Keratinocyte (primary cell): ENCODE measurements at regions not wholly inside any gene's neighbourhood (a gene's known extent, or its start where the extent isn't known, plus 50 kb on each side); places are given as distances from the start of the nearest gene placed in this dataset.

ENCODE experiments used
- DNase-seq: peaks from one replicate; pipeline ENCODE4 v3.0.0-alpha.2; 2011; ENCODE audit warnings: low read depth, missing footprints, low spot score
- FAIRE-seq: peaks from 2 replicates; lab custom pipeline; 2011; peaks lifted over from hg19 to GRCh38; lab: Jason Lieb, UNC
- H2AFZ ChIP-seq: 2 replicates; pipeline ENCODE4 v1.6.0; 2012; ENCODE audit warnings: low read length, control low read depth, inconsistent platforms; ENCODE audit not compliant: control insufficient read depth
- H3K27ac ChIP-seq: 2 replicates; pipeline ENCODE4 v1.5.1; 2011; ENCODE audit warnings: low read length; ENCODE audit not compliant: control insufficient read depth, insufficient read depth
- H3K27me3 ChIP-seq: 3 replicates; pipeline ENCODE4 v1.6.0; 2011; ENCODE audit warnings: low read length; ENCODE audit not compliant: control insufficient read depth, insufficient read depth; ENCODE audit errors: extremely low read depth
- H3K36me3 ChIP-seq, 2 experiments: 2 replicates in 1 of 2; 3 replicates in 1 of 2; pipeline ENCODE4 v1.5.1; 2011; ENCODE audit warnings: low read length in 2 of 2, mild to moderate bottlenecking in 1 of 2; ENCODE audit not compliant: control insufficient read depth in 2 of 2, insufficient read depth in 2 of 2; ENCODE audit errors: extremely low read depth in 1 of 2
- H3K4me1 ChIP-seq: 3 replicates; pipeline ENCODE4 v1.5.1; 2011; ENCODE audit warnings: low read length; ENCODE audit not compliant: control insufficient read depth, insufficient read depth; ENCODE audit errors: extremely low read depth
- H3K4me2 ChIP-seq: 3 replicates; pipeline ENCODE4 v1.6.0; 2011; ENCODE audit warnings: low read depth, low read length; ENCODE audit not compliant: control insufficient read depth, insufficient read depth; ENCODE audit errors: extremely low read depth
- H3K4me3 ChIP-seq, 3 experiments: fragments of 200-600 bp in 1 of 3; sonication (generic) in 1 of 3; 2 replicates in 2 of 3; 3 replicates in 1 of 3; pipeline ENCODE4 v1.5.1; 2011 to 2016; ENCODE audit warnings: low read length in 3 of 3, mild to moderate bottlenecking in 3 of 3, control low read depth in 2 of 3, inconsistent platforms in 1 of 3, low read depth in 1 of 3, mixed read lengths in 1 of 3, mixed run types in 1 of 3, moderate library complexity in 1 of 3; ENCODE audit not compliant: control insufficient read depth in 2 of 3, insufficient read depth in 2 of 3; ENCODE audit errors: extremely low read depth in 1 of 3
- H3K79me2 ChIP-seq: 2 replicates; pipeline ENCODE4 v1.6.0; 2012; ENCODE audit warnings: low read length; ENCODE audit not compliant: control insufficient read depth, insufficient read depth
- H3K9ac ChIP-seq: 3 replicates; pipeline ENCODE4 v1.6.0; 2011; ENCODE audit warnings: low read length; ENCODE audit not compliant: control insufficient read depth, insufficient read depth; ENCODE audit errors: extremely low read depth
- H3K9me1 ChIP-seq: 3 replicates; pipeline ENCODE4 v1.6.0; 2011; ENCODE audit warnings: low read length; ENCODE audit not compliant: control insufficient read depth, insufficient read depth; ENCODE audit errors: extremely low read depth
- H3K9me3 ChIP-seq: 2 replicates; pipeline ENCODE4 v1.5.1; 2012; ENCODE audit warnings: low read depth, low read length; ENCODE audit not compliant: control insufficient read depth
- H4K20me1 ChIP-seq: 3 replicates; pipeline ENCODE4 v1.6.0; 2011; ENCODE audit warnings: low read length; ENCODE audit not compliant: control insufficient read depth, insufficient read depth; ENCODE audit errors: extremely low read depth
- CTCF ChIP-seq, 3 experiments: IDR thresholded peaks in 1 of 3; conservative IDR thresholded peaks in 1 of 3; optimal IDR thresholded peaks in 1 of 3; 2 replicates in 2 of 3; 3 replicates in 1 of 3; pipeline versions ENCODE3 to v1.5.1; 2011; ENCODE audit warnings: low read length in 3 of 3, mild to moderate bottlenecking in 3 of 3, moderate library complexity in 2 of 3, control low read depth in 1 of 3, inconsistent platforms in 1 of 3; ENCODE audit not compliant: insufficient read depth in 2 of 3; ENCODE audit errors: extremely low read depth in 1 of 3
- EZH2 ChIP-seq: IDR thresholded peaks from one replicate; pipeline ENCODE4 v1.6.1; 2012; ENCODE audit warnings: inconsistent platforms, mild to moderate bottlenecking, low read length, moderate library complexity
- dilution Hi-C: fragments of 300-500 bp; cut with MboI; formaldehyde crosslinking; loops from one replicate; pipeline ENCODE4 v1.7.0; 2020; ENCODE audit warnings: low sequenced_read_pairs; ENCODE audit not compliant: extremely low pct_ligation_motif_present

- Histone ChIP-seq H3K4me1 (peaks cover 12% of the 10 kb centered on the region), H3K27me3 (peaks cover 42% of the 10 kb centered on the region), H3K4me2 (peak overlapping the region; percentile 35), H2AFZ (no peak overlapping the region), H3K9me3 (no peaks in the 10 kb centered on the region), H3K4me3 (peak overlapping the region in 2 of 3 experiments; percentile 8 to 22), H3K9me1 (no peaks in the 10 kb centered on the region), H3K36me3 (no peaks in the 10 kb centered on the region), H3K9ac (no peak overlapping the region), H4K20me1 (no peaks in the 10 kb centered on the region), H3K27ac (no peak overlapping the region), H3K79me2 (no peaks in the 10 kb centered on the region)
- TF ChIP-seq CTCF (optimal IDR thresholded peaks at IDR 0.05 in 1 of 3, IDR thresholded peaks at IDR 0.05 in 1 of 3, conservative IDR thresholded peaks at IDR 0.05 in 1 of 3; ENCODE audit: extremely low read depth in 1 of 3, insufficient read depth in 2 of 3, low read length in 3 of 3) = no peak
- TF ChIP-seq EZH2 = peak; percentile 37
- dilution Hi-C loops = no loop called here
- FAIRE-seq (no peak), DNase-seq (no peak)
Observed at GRCh38 chr14:103188810-103189480, 65.7 kb downstream of the TNFAIP2 start.

- Histone ChIP-seq H3K27me3 (peaks cover 42% of the 10 kb centered on the region), H3K4me2 (no peak overlapping the region), H3K36me3 (no peaks in the 10 kb centered on the region), H2AFZ (no peak overlapping the region), H3K4me1 (peaks cover 12% of the 10 kb centered on the region), H3K79me2 (no peaks in the 10 kb centered on the region), H3K9ac (no peak overlapping the region), H3K9me1 (no peaks in the 10 kb centered on the region), H3K4me3 (no peak overlapping the region), H3K27ac (no peak overlapping the region), H4K20me1 (no peaks in the 10 kb centered on the region), H3K9me3 (no peaks in the 10 kb centered on the region)
- FAIRE-seq (no peak), DNase-seq (no peak)
- no peak for TF ChIP-seq EZH2
- no peak for TF ChIP-seq CTCF (optimal IDR thresholded peaks at IDR 0.05 in 1 of 3, IDR thresholded peaks at IDR 0.05 in 1 of 3, conservative IDR thresholded peaks at IDR 0.05 in 1 of 3; ENCODE audit: extremely low read depth in 1 of 3, insufficient read depth in 2 of 3, low read length in 3 of 3)
- dilution Hi-C loops = no loop called here
Observed at GRCh38 chr14:103189481-103190470, 66.5 kb downstream of the TNFAIP2 start.
